B cell (primary cell): ENCODE measurements at regions not wholly inside any gene's neighbourhood (a gene's known extent, or its start where the extent isn't known, plus 50 kb on each side); places are given as distances from the start of the nearest gene placed in this dataset.

Experiments used
- ATAC-seq: fragments of 200-7000 bp; cut with Tn5 transposase; one replicate; pipeline ENCODE4 v1.10.0; 2021; ENCODE audit warnings: low read depth, mild to moderate bottlenecking, moderate number of reproducible peaks, moderate library complexity
- CTCF ChIA-PET: fragments of 350-600 bp; sonication (Branson Sonifier 250); formaldehyde crosslinking; loops from one replicate; lab custom pipeline; 2021; ENCODE audit warnings: antibody characterized with exemption, inconsistent platforms; lab: Charles Lee
- POLR2A ChIA-PET: fragments of 350-600 bp; sonication (Branson Sonifier 250); formaldehyde crosslinking; loops from one replicate; lab custom pipeline; 2021; ENCODE audit warnings: antibody characterized with exemption; lab: Charles Lee
- DNase-seq: peaks from one replicate; pipeline ENCODE4 v3.0.0; 2013
- H2AFZ ChIP-seq: 2 replicates; pipeline ENCODE4 v1.6.1; 2012; ENCODE audit warnings: mild to moderate bottlenecking, low read depth, low read length; ENCODE audit not compliant: insufficient read depth, poor library complexity, severe bottlenecking
- H3K27ac ChIP-seq, 2 donors: 1 replicate in 1 of 2; 2 replicates in 1 of 2; pipeline ENCODE4 v1.5.1; 2012 to 2013; ENCODE audit warnings: low read length in 2 of 2, mild to moderate bottlenecking in 2 of 2, moderate library complexity in 1 of 2
- H3K27me3 ChIP-seq, 4 experiments: fragments of 200-600 bp in 1 of 4; sonication (generic) in 1 of 4; replicated peaks in 1 of 4; 1 replicate in 2 of 4; 2 replicates in 2 of 4; pipeline versions ENCODE4 v1.6.1 to v1.7.0; 2013 to 2016; ENCODE audit warnings: low read length in 3 of 4, mild to moderate bottlenecking in 2 of 4, mixed read lengths in 1 of 4, moderate library complexity in 1 of 4; ENCODE audit not compliant: insufficient read depth in 4 of 4, control insufficient read depth in 3 of 4; ENCODE audit errors: control extremely low read depth in 1 of 4
- H3K36me3 ChIP-seq, 2 experiments: replicated peaks in 1 of 2; 1 replicate in 1 of 2; 2 replicates in 1 of 2; pipeline versions ENCODE4 v1.6.1 to v1.7.1; 2013; ENCODE audit warnings: low read length in 1 of 2; ENCODE audit not compliant: insufficient read depth in 2 of 2, control insufficient read depth in 1 of 2; ENCODE audit errors: control extremely low read depth in 1 of 2, extremely low read depth in 1 of 2
- H3K4me1 ChIP-seq, 2 donors: fragments of 200-600 bp in 1 of 2; sonication (generic) in 1 of 2; 1 replicate in 1 of 2; 2 replicates in 1 of 2; pipeline versions ENCODE4 v1.5.1 to v1.6.1; 2013 to 2017; ENCODE audit warnings: low read length in 2 of 2; ENCODE audit not compliant: control insufficient read depth in 2 of 2, insufficient read depth in 2 of 2
- H3K4me2 ChIP-seq: replicated peaks from 2 replicates; pipeline ENCODE3; 2012; ENCODE audit warnings: mild to moderate bottlenecking, low read depth, low read length; ENCODE audit not compliant: poor library complexity, severe bottlenecking
- H3K4me3 ChIP-seq, 5 experiments: fragments of 200-600 bp in 1 of 5; sonication (generic) in 1 of 5; 1 replicate in 3 of 5; 2 replicates in 2 of 5; pipeline versions ENCODE4 v1.5.1 to v1.7.0; 2011 to 2016; ENCODE audit warnings: low read length in 4 of 5, mild to moderate bottlenecking in 4 of 5, low read depth in 2 of 5, control low read depth in 1 of 5, moderate library complexity in 1 of 5; ENCODE audit not compliant: insufficient read depth in 1 of 5; ENCODE audit errors: control extremely low read depth in 1 of 5, extremely low read depth in 1 of 5
- H3K79me2 ChIP-seq: fragments of 200-600 bp; sonication (generic); one replicate; pipeline ENCODE4 v1.6.0; 2016; ENCODE audit warnings: low read length; ENCODE audit not compliant: control insufficient read depth, insufficient read depth
- H3K9ac ChIP-seq: fragments of 200-600 bp; sonication (generic); 2 replicates; pipeline ENCODE4 v1.6.1; 2017; ENCODE audit warnings: mild to moderate bottlenecking, low read length, moderate library complexity
- H3K9me3 ChIP-seq, 3 donors: one replicate each; pipeline versions ENCODE4 v1.6.1 to v1.7.1; 2013; ENCODE audit warnings: low read length in 2 of 3; ENCODE audit not compliant: control insufficient read depth in 2 of 3, insufficient read depth in 1 of 3; ENCODE audit errors: control extremely low read depth in 1 of 3
- H4K20me1 ChIP-seq: 2 replicates; pipeline ENCODE4 v1.6.0; 2012; ENCODE audit warnings: mild to moderate bottlenecking, low read length; ENCODE audit not compliant: insufficient read depth, control insufficient read depth, poor library complexity, severe bottlenecking
- H3K27ac Mint-ChIP-seq: one replicate; pipeline ENCODE4 v1.8.0; 2021; ENCODE audit warnings: mixed read lengths
- H3K27me3 Mint-ChIP-seq: one replicate; pipeline ENCODE4 v1.8.0; 2021; ENCODE audit warnings: mixed read lengths
- H3K4me1 Mint-ChIP-seq: one replicate; pipeline ENCODE4 v1.8.0; 2021; ENCODE audit warnings: mixed read lengths
- H3K4me3 Mint-ChIP-seq: one replicate; pipeline ENCODE4 v1.8.0; 2021; ENCODE audit warnings: mixed read lengths
- H3K9me3 Mint-ChIP-seq: one replicate; pipeline ENCODE4 v1.8.0; 2022; ENCODE audit warnings: mixed read lengths; ENCODE audit not compliant: insufficient read depth
- CTCF ChIP-seq: fragments of 200-600 bp; IDR thresholded peaks from one replicate; pipeline ENCODE4 v1.8.0; 2022; ENCODE audit warnings: antibody characterized with exemption, mild to moderate bottlenecking
- EZH2 ChIP-seq: IDR thresholded peaks from 2 replicates; pipeline ENCODE4 v1.6.1; 2012; ENCODE audit warnings: borderline replicate concordance, low read depth, mild to moderate bottlenecking, moderate library complexity, low read length; ENCODE audit not compliant: insufficient read depth, poor library complexity, severe bottlenecking
- WGBS: methylation state at CpG from one replicate; pipeline ENCODE4 v1.1.5; 2013; ENCODE audit warnings: missing lambda C conversion rate; ENCODE audit not compliant: insufficient coverage; 5-methylcytosine and 5-hydroxymethylcytosine counted together
- intact Hi-C: fragments of 100-400 bp; cut with micrococcal nuclease; formaldehyde crosslinking; loops from one replicate; pipeline ENCODE4 v1.10.0; 2022

GRCh38 chr3:6182909-6183308 is 678.0 kb upstream of the GRM7 start:
- Histone ChIP-seq H3K4me2 (no peak overlapping the region), H3K27ac (no peak overlapping the region), H3K36me3 (no peaks in the 10 kb centered on the region), H3K27me3 (no peaks in the 10 kb centered on the region), H3K4me3 (no peak overlapping the region), H3K9ac (no peak overlapping the region), H3K9me3 (no peaks in the 10 kb centered on the region), H2AFZ (no peak overlapping the region), H3K79me2 (no peaks in the 10 kb centered on the region), H3K4me1 (no peaks in the 10 kb centered on the region), H4K20me1 (no peaks in the 10 kb centered on the region)
- H3K4me3 Mint-ChIP-seq = no peak overlapping the region
- ChIA-PET POLR2A (no interaction called here), CTCF (no interaction called here)
- H3K27me3 Mint-ChIP-seq = no peaks in the 10 kb centered on the region
- DNase-seq (no peak), ATAC-seq (no peak)
- WGBS = no CpG with 5 or more reads among the region's 2 CpGs
- intact Hi-C loops = no loop called here
- no peak for TF ChIP-seq CTCF
- no peak for TF ChIP-seq EZH2
- H3K27ac Mint-ChIP-seq = no peak overlapping the region
- H3K4me1 Mint-ChIP-seq = no peaks in the 10 kb centered on the region
- no peaks in the 10 kb centered on the region for H3K9me3 Mint-ChIP-seq

DNA sequence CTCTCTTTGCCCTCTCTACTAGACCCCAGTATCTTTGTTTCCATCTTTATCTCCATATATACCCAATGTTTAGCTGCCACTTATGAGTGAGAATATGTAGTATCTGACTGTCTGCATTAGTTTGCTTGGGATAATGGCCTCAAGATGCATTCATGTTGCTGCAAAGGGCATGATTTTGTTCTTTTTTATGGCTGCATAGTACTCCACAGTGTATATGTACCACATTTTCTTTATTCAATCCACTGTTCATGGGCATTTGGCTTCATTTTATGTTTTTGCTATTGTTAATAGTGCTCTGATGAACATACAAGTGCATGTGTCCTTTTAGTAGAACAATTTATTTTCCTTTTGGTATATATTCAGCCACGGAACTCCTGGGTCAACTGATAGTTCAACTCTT is 671.5 kb upstream of the GRM7 start:
- H3K9me3 Mint-ChIP-seq = no peaks in the 10 kb centered on the region
- TF ChIP-seq CTCF (no peak), EZH2 (no peak)
- peaks cover 4% of the 10 kb centered on the region for H3K27me3 Mint-ChIP-seq
- Histone ChIP-seq H3K9me3 (peaks cover 0 to 1% (median 0%) of the 10 kb centered on the region in 3 donors), H3K79me2 (no peaks in the 10 kb centered on the region), H2AFZ (no peak overlapping the region), H3K36me3 (no peaks in the 10 kb centered on the region), H3K9ac (no peak overlapping the region), H3K4me1 (no peaks in the 10 kb centered on the region), H4K20me1 (no peaks in the 10 kb centered on the region), H3K4me3 (no peak overlapping the region), H3K27me3 (no peaks in the 10 kb centered on the region), H3K27ac (no peak overlapping the region), H3K4me2 (no peak overlapping the region)
- intact Hi-C loops = no loop called here
- no peak overlapping the region for H3K27ac Mint-ChIP-seq
- ChIA-PET POLR2A (no interaction called here), CTCF (no interaction called here)
- ATAC-seq = no peak
- DNase-seq = no peak
- no peaks in the 10 kb centered on the region for H3K4me1 Mint-ChIP-seq
- WGBS = no CpG with 5 or more reads among the region's 1 CpG
- no peak overlapping the region for H3K4me3 Mint-ChIP-seq
